A549 (cell line): ENCODE measurements at regions not wholly inside any gene's neighbourhood (a gene's known extent, or its start where the extent isn't known, plus 50 kb on each side); places are given as distances from the start of the nearest gene placed in this dataset.

Experiments
- ATAC-seq, 2 experiments: fragments of 200-7000 bp in 1 of 2; fragments of >200 bp in 1 of 2; cut with Nextera tagmentation in 1 of 2; cut with Tn5 transposase in 1 of 2; 3 replicates each; pipeline versions ENCODE4 v1.8.0 to v1.9.1; 2018 to 2020; ENCODE audit warnings: mild to moderate bottlenecking in 1 of 2, moderate library complexity in 1 of 2
- CTCF ChIA-PET: fragments of 300-600 bp; sonication (Branson Sonifier 250); formaldehyde crosslinking; extraction: SDS; loops from one replicate; lab custom pipeline; 2021; ENCODE audit warnings: antibody characterized with exemption, inconsistent platforms; lab: Yijun Ruan, JAX
- POLR2A ChIA-PET: fragments of 350-600 bp; formaldehyde crosslinking; extraction: SDS; loops from one replicate; lab custom pipeline; 2021; ENCODE audit warnings: antibody characterized with exemption, inconsistent platforms; lab: Yijun Ruan, JAX
- DNase-seq, 2 experiments: peaks; one replicate each; pipeline versions ENCODE4 v3.0.0 to v3.0.0-alpha.2; 2011 to 2016; ENCODE audit warnings: low read depth in 1 of 2, low spot score in 1 of 2
- FAIRE-seq: peaks from 2 replicates; lab custom pipeline; 2011; peaks lifted over from hg19 to GRCh38; lab: Jason Lieb, UNC
- H3K27ac ChIP-seq, 2 experiments: fragments of >200 bp; sonication (Bioruptor Twin); formaldehyde crosslinking; 3 replicates each; pipeline ENCODE4 v1.5.1; 2016 to 2017
- H3K4me1 ChIP-seq: fragments of >200 bp; sonication (Bioruptor Twin); formaldehyde crosslinking; 3 replicates; pipeline ENCODE4 v1.6.1; 2016
- H3K4me2 ChIP-seq: fragments of >200 bp; sonication (Bioruptor Twin); formaldehyde crosslinking; 3 replicates; pipeline ENCODE4 v1.6.1; 2016
- H3K4me3 ChIP-seq: fragments of >200 bp; sonication (Bioruptor Twin); formaldehyde crosslinking; 3 replicates; pipeline ENCODE4 v1.5.1; 2016
- H3K9me3 ChIP-seq: fragments of >200 bp; sonication (Bioruptor Twin); formaldehyde crosslinking; 3 replicates; pipeline ENCODE4 v1.6.1; 2016
- CBX8 ChIP-seq: fragments of 200-600 bp; sonication (generic); IDR thresholded peaks from 2 replicates; pipeline ENCODE4 v1.6.1; 2016
- ESRRA ChIP-seq: fragments of 150-350 bp; IDR thresholded peaks from 2 replicates; pipeline ENCODE4 v1.6.1; 2014; ENCODE audit warnings: mild to moderate bottlenecking, low read length, borderline replicate concordance
- FOSB ChIP-seq: fragments of 250-450 bp; sonication (Bioruptor Pico); IDR thresholded peaks from 2 replicates; pipeline ENCODE4 v1.5.0; 2020; ENCODE audit warnings: mild to moderate bottlenecking, moderate library complexity
- FOXS1 ChIP-seq: fragments of 250-450 bp; sonication (Bioruptor Pico); IDR thresholded peaks from 2 replicates; pipeline ENCODE4 v1.5.0; 2020; ENCODE audit warnings: mild to moderate bottlenecking, moderate library complexity
- GATA3 ChIP-seq: IDR thresholded peaks from 2 replicates; pipeline ENCODE4 v1.6.1; 2012; ENCODE audit warnings: borderline replicate concordance
- HEYL ChIP-seq: fragments of 250-450 bp; sonication (Bioruptor Pico); IDR thresholded peaks from 2 replicates; pipeline ENCODE4 v1.8.0; 2021; ENCODE audit warnings: mild to moderate bottlenecking, moderate library complexity
- JUNB ChIP-seq: fragments of >200 bp; sonication (Bioruptor Twin); formaldehyde crosslinking; IDR thresholded peaks from 2 replicates; pipeline ENCODE4 v1.6.1; 2016
- MAFK ChIP-seq: fragments of 450-650 bp; IDR thresholded peaks from 2 replicates; pipeline ENCODE4 v1.6.1; 2014; ENCODE audit not compliant: partially characterized antibody
- NFE2L2 ChIP-seq: fragments of 150-350 bp; conservative IDR thresholded peaks from 2 replicates; pipeline ENCODE4 v1.6.1; 2014; ENCODE audit warnings: low read length
- PHF8 ChIP-seq: fragments of 200-600 bp; sonication (generic); IDR thresholded peaks from 2 replicates; pipeline ENCODE4 v1.6.1; 2016; ENCODE audit warnings: low read depth, mild to moderate bottlenecking, antibody characterized with exemption, moderate library complexity, borderline replicate concordance
- RFX5 ChIP-seq: fragments of 450-650 bp; IDR thresholded peaks from 2 replicates; pipeline ENCODE4 v1.7.1; 2014; ENCODE audit warnings: antibody characterized with exemption, mild to moderate bottlenecking, moderate library complexity
- SMC3 ChIP-seq: fragments of >200 bp; sonication (Bioruptor Twin); formaldehyde crosslinking; IDR thresholded peaks from 3 replicates; pipeline ENCODE4 v1.6.1; 2018; ENCODE audit warnings: inconsistent platforms
- TP53 ChIP-seq: fragments of 250-450 bp; sonication (Bioruptor Pico); IDR thresholded peaks from 2 replicates; pipeline ENCODE4 v1.5.0; 2021; ENCODE audit warnings: mild to moderate bottlenecking, moderate library complexity
- ZNF302 ChIP-seq: fragments of 250-450 bp; sonication (Bioruptor Pico); IDR thresholded peaks from 2 replicates; pipeline ENCODE4 v1.9.0; 2021; ENCODE audit warnings: inconsistent platforms, mild to moderate bottlenecking, moderate library complexity
- ZSCAN20 ChIP-seq: fragments of 250-450 bp; sonication (Bioruptor Pico); IDR thresholded peaks from 2 replicates; pipeline ENCODE4 v1.8.0; 2022; ENCODE audit warnings: mild to moderate bottlenecking, moderate library complexity
- WGBS: methylation state at CpG from one replicate; pipeline ENCODE4 v1.1.6; 2017; ENCODE audit errors: missing lambda C conversion rate; 5-methylcytosine and 5-hydroxymethylcytosine counted together
- TF ChIP-seq, protein P1 (sequence below): fragments of >200 bp; sonication (Bioruptor Twin); formaldehyde crosslinking; IDR thresholded peaks from 3 replicates; pipeline ENCODE4 v1.6.1; 2016
- TF ChIP-seq, protein P2 (sequence below): fragments of 200-600 bp; sonication (generic); IDR thresholded peaks from 2 replicates; pipeline ENCODE4 v1.6.1; 2016; ENCODE audit warnings: antibody characterized with exemption, mild to moderate bottlenecking, moderate library complexity
- TF ChIP-seq, protein P3 (sequence below): fragments of 450-650 bp; IDR thresholded peaks from 2 replicates; pipeline ENCODE4 v1.6.1; 2014; ENCODE audit warnings: antibody characterized with exemption
- TF ChIP-seq, protein P4 (sequence below): fragments of 150-350 bp; IDR thresholded peaks from 2 replicates; pipeline ENCODE4 v1.6.1; 2014; ENCODE audit warnings: low read depth, mild to moderate bottlenecking, low read length
- TF ChIP-seq, protein P5 (sequence below): fragments of >200 bp; sonication (Bioruptor Twin); formaldehyde crosslinking; IDR thresholded peaks from 3 replicates; pipeline ENCODE4 v1.5.1; 2016
- TF ChIP-seq, protein P6 (sequence below): IDR thresholded peaks from 2 replicates; pipeline ENCODE4 v1.6.1; 2012
- TF ChIP-seq, protein P7 (sequence below): IDR thresholded peaks from 2 replicates; pipeline ENCODE4 v1.6.1; 2012

DNA sequence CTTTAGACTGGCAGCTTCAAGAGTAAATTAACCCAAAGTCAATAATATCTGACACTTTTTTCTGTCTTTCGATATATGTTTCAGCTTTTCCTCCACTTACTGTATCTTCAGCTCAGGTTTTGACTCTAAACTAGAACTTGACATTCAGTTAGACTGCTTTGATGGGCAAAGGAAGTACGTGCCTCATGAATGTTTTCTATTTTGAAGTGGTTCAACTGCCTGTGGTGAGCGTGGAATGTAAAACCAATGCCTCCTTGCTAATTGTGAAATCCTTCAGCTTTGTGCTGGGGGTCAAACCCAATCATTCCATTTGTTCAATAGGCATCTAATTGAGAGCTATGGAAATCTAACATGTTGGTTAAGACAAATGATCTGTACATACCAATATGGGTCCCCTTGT lies 857.0 kb upstream of the HTR2C start:
- POLR2A ChIA-PET: no interaction called here
- Histone ChIP-seq H3K4me3 (no peak overlapping the region), H3K4me2 (no peak overlapping the region), H3K4me1 (no peaks in the 10 kb centered on the region), H3K27ac (no peak overlapping the region), H3K9me3 (no peaks in the 10 kb centered on the region)
- DNase-seq: no peak
- TF ChIP-seq NFE2L2 (no peak), PHF8 (no peak), FOSB (no peak), GATA3 (no peak), CBX8 (no peak), ZSCAN20 (CRISPR knock-in tag) (no peak), RFX5 (no peak), ZNF302 (CRISPR knock-in tag) (no peak), SMC3 (no peak), FOXS1 (CRISPR knock-in tag) (no peak), ESRRA (no peak)
- TF ChIP-seq, protein P1, sequence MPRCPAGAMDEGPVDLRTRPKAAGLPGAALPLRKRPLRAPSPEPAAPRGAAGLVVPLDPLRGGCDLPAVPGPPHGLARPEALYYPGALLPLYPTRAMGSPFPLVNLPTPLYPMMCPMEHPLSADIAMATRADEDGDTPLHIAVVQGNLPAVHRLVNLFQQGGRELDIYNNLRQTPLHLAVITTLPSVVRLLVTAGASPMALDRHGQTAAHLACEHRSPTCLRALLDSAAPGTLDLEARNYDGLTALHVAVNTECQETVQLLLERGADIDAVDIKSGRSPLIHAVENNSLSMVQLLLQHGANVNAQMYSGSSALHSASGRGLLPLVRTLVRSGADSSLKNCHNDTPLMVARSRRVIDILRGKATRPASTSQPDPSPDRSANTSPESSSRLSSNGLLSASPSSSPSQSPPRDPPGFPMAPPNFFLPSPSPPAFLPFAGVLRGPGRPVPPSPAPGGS: no peak
- TF ChIP-seq, protein P2, sequence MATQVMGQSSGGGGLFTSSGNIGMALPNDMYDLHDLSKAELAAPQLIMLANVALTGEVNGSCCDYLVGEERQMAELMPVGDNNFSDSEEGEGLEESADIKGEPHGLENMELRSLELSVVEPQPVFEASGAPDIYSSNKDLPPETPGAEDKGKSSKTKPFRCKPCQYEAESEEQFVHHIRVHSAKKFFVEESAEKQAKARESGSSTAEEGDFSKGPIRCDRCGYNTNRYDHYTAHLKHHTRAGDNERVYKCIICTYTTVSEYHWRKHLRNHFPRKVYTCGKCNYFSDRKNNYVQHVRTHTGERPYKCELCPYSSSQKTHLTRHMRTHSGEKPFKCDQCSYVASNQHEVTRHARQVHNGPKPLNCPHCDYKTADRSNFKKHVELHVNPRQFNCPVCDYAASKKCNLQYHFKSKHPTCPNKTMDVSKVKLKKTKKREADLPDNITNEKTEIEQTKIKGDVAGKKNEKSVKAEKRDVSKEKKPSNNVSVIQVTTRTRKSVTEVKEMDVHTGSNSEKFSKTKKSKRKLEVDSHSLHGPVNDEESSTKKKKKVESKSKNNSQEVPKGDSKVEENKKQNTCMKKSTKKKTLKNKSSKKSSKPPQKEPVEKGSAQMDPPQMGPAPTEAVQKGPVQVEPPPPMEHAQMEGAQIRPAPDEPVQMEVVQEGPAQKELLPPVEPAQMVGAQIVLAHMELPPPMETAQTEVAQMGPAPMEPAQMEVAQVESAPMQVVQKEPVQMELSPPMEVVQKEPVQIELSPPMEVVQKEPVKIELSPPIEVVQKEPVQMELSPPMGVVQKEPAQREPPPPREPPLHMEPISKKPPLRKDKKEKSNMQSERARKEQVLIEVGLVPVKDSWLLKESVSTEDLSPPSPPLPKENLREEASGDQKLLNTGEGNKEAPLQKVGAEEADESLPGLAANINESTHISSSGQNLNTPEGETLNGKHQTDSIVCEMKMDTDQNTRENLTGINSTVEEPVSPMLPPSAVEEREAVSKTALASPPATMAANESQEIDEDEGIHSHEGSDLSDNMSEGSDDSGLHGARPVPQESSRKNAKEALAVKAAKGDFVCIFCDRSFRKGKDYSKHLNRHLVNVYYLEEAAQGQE: no peak
- TF ChIP-seq, protein P3, sequence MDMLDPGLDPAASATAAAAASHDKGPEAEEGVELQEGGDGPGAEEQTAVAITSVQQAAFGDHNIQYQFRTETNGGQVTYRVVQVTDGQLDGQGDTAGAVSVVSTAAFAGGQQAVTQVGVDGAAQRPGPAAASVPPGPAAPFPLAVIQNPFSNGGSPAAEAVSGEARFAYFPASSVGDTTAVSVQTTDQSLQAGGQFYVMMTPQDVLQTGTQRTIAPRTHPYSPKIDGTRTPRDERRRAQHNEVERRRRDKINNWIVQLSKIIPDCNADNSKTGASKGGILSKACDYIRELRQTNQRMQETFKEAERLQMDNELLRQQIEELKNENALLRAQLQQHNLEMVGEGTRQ: no peak
- TF ChIP-seq, protein P4, sequence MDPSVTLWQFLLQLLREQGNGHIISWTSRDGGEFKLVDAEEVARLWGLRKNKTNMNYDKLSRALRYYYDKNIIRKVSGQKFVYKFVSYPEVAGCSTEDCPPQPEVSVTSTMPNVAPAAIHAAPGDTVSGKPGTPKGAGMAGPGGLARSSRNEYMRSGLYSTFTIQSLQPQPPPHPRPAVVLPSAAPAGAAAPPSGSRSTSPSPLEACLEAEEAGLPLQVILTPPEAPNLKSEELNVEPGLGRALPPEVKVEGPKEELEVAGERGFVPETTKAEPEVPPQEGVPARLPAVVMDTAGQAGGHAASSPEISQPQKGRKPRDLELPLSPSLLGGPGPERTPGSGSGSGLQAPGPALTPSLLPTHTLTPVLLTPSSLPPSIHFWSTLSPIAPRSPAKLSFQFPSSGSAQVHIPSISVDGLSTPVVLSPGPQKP: no peak
- TF ChIP-seq, protein P5, sequence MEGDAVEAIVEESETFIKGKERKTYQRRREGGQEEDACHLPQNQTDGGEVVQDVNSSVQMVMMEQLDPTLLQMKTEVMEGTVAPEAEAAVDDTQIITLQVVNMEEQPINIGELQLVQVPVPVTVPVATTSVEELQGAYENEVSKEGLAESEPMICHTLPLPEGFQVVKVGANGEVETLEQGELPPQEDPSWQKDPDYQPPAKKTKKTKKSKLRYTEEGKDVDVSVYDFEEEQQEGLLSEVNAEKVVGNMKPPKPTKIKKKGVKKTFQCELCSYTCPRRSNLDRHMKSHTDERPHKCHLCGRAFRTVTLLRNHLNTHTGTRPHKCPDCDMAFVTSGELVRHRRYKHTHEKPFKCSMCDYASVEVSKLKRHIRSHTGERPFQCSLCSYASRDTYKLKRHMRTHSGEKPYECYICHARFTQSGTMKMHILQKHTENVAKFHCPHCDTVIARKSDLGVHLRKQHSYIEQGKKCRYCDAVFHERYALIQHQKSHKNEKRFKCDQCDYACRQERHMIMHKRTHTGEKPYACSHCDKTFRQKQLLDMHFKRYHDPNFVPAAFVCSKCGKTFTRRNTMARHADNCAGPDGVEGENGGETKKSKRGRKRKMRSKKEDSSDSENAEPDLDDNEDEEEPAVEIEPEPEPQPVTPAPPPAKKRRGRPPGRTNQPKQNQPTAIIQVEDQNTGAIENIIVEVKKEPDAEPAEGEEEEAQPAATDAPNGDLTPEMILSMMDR: no peak
- TF ChIP-seq, protein P6, sequence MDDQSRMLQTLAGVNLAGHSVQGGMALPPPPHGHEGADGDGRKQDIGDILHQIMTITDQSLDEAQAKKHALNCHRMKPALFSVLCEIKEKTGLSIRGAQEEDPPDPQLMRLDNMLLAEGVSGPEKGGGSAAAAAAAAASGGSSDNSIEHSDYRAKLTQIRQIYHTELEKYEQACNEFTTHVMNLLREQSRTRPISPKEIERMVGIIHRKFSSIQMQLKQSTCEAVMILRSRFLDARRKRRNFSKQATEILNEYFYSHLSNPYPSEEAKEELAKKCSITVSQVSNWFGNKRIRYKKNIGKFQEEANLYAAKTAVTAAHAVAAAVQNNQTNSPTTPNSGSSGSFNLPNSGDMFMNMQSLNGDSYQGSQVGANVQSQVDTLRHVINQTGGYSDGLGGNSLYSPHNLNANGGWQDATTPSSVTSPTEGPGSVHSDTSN: no peak
- no peak for ATAC-seq
- no peak for FAIRE-seq
- WGBS: 5% methylated on average over 3 of the region's 3 CpGs
- CTCF ChIA-PET: no interaction called here

DNA sequence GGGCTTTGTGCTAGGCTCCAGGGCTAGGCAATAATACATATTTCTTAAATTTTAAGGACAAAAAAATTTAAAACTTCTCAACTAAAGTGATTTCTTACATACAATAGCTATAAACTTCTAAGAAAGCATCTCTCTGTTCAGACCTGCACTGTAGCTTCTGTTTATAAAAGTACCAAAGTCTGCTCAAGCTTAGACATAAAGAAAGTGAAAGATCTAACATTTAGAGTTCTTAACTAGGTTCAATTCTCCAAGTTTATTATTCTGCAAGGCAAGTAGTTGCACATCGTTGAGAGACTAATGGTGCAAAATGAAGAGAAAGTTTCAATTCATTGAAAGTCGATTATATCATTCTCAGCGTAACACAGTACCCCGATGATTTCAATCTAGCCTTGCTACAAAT lies 857.4 kb upstream of the HTR2C start:
- ATAC-seq (no peak), DNase-seq (no peak)
- CTCF ChIA-PET: no interaction called here
- POLR2A ChIA-PET: no interaction called here
- TF ChIP-seq, protein P7, sequence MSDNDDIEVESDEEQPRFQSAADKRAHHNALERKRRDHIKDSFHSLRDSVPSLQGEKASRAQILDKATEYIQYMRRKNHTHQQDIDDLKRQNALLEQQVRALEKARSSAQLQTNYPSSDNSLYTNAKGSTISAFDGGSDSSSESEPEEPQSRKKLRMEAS: no peak
- no peak for TF ChIP-seq MAFK
- TF ChIP-seq TP53 (CRISPR knock-in tag): no peak
- no peak for TF ChIP-seq HEYL (CRISPR knock-in tag)
- no peak for TF ChIP-seq JUNB
- TF ChIP-seq, all 56 proteins: peak for 0
- Histone ChIP-seq H3K4me2 (no peak overlapping the region), H3K9me3 (no peaks in the 10 kb centered on the region), H3K4me1 (no peaks in the 10 kb centered on the region), H3K27ac (no peak overlapping the region), H3K4me3 (no peak overlapping the region)
- WGBS: 56% methylated on average over 4 of the region's 4 CpGs
- FAIRE-seq: no peak
